ENCODE measurements at regions not wholly inside any gene's neighbourhood (a gene's known extent, or its start where the extent isn't known, plus 50 kb on each side); places are given as distances from the start of the nearest gene placed in this dataset.

DNA sequence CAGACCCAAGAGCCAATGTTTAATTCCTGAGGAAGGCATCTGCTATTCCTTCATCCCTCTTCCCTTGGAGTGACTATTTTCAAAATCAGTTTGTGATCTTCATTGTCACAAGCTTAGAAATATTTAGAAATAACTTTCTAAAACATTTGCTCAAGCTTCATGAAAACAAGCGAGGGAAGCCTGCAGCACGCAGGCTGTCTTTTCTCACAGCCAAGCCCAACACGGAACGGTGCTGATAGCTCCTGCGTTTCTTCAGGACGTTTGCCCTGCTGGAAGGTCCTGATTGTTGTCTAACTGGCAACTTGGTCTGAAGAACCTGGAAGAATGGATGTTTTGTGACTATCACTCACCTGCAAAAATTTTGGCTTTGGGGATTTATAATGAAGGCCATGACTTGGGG lies 152.5 kb downstream of the FGF9 start:
- Mint-ChIP-seq H3K27me3 (no peaks in the 10 kb centered on the region), H3K9me3 (peaks cover 2% of the 10 kb centered on the region), H3K4me1 (no peaks in the 10 kb centered on the region), H3K4me3 (no peak overlapping the region), H3K36me3 (ENCODE audit: low read depth) (no peaks in the 10 kb centered on the region), H3K27ac (no peak overlapping the region)
- TF ChIP-seq, protein P1, sequence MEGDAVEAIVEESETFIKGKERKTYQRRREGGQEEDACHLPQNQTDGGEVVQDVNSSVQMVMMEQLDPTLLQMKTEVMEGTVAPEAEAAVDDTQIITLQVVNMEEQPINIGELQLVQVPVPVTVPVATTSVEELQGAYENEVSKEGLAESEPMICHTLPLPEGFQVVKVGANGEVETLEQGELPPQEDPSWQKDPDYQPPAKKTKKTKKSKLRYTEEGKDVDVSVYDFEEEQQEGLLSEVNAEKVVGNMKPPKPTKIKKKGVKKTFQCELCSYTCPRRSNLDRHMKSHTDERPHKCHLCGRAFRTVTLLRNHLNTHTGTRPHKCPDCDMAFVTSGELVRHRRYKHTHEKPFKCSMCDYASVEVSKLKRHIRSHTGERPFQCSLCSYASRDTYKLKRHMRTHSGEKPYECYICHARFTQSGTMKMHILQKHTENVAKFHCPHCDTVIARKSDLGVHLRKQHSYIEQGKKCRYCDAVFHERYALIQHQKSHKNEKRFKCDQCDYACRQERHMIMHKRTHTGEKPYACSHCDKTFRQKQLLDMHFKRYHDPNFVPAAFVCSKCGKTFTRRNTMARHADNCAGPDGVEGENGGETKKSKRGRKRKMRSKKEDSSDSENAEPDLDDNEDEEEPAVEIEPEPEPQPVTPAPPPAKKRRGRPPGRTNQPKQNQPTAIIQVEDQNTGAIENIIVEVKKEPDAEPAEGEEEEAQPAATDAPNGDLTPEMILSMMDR (IDR thresholded peaks at IDR 0.05): no peak
- intact Hi-C loops (cut with micrococcal nuclease): no loop called here
- ChIA-PET POLR2A (no interaction called here), CTCF (no interaction called here)
- DNase-seq: no peak
- no peak for ATAC-seq (ENCODE audit: low read depth)

DNA sequence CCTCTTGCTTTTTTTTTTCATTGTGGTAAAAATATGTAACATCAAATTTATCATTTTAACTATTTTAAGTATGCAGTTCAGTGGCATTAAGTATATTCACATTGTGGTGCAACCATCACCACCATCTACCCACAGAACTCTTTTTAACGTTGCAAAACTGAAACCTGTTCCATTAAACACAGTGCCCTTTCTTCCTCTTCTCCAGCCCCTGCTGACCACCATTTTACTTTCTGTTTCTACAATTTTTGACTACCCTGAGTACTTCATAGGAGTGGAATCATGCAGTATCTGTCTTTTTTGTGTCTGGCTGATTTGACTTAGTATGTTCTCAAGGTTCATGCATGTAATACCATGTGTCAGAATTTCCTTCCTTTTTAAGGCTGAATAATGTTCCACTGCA lies 153.1 kb downstream of the FGF9 start:
- POLR2A ChIA-PET: no interaction called here
- TF ChIP-seq, protein P1 (IDR thresholded peaks at IDR 0.05): no peak
- Mint-ChIP-seq H3K9me3 (peaks cover 2% of the 10 kb centered on the region), H3K4me3 (no peak overlapping the region), H3K27me3 (no peaks in the 10 kb centered on the region), H3K36me3 (ENCODE audit: low read depth) (no peaks in the 10 kb centered on the region), H3K27ac (no peak overlapping the region), H3K4me1 (no peaks in the 10 kb centered on the region)
- no peak for ATAC-seq (ENCODE audit: low read depth)
- intact Hi-C loops (cut with micrococcal nuclease): no loop called here
- CTCF ChIA-PET: no interaction called here
- no peak for DNase-seq

DNA sequence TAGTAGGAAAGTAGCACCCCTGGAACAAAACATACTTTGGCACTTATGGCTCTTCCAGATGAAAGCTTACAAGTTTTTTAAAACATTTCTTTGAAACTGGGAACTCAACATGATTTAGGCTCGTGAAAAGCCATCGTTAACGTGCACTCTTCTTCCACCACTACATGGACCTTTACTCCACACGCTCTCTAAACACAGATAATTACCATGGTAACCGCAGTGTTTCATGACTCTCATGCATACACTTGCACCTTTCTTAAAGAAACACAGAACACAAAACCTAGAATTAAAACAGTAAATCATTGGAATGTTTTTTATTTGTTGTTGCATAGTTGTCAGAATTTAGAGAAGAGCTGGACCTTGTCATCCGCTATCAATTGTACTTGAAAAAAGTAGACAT lies 154.3 kb downstream of the FGF9 start:
- CTCF ChIA-PET: no interaction called here
- Mint-ChIP-seq H3K27me3 (no peaks in the 10 kb centered on the region), H3K27ac (no peak overlapping the region), H3K4me1 (no peaks in the 10 kb centered on the region), H3K4me3 (no peak overlapping the region), H3K9me3 (peaks cover 2% of the 10 kb centered on the region), H3K36me3 (ENCODE audit: low read depth) (no peaks in the 10 kb centered on the region)
- TF ChIP-seq, protein P1 (IDR thresholded peaks at IDR 0.05): no peak
- POLR2A ChIA-PET: no interaction called here
- intact Hi-C loops (cut with micrococcal nuclease): no loop called here
- ATAC-seq (ENCODE audit: low read depth) (no peak), DNase-seq (no peak)

DNA sequence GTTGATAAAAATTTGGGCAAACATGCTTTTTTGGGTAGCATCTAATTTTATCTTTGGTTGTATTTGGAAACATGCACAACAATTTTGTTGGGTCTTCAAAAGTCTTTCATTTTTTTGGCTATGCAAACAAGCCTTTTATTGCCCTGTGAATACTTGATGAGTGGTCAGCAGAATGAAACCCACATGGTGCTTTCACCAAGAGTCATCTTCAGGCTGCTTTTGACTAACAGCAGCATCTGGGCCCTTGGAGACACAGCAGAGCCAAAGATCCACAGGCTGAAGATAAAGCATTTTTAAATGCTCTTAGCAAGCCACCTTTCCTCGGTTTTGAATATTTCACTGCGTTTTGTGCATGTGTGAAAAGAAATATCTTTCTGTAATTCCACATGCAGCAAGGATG lies 154.9 kb downstream of the FGF9 start:
- ATAC-seq (ENCODE audit: low read depth): no peak
- no peak for DNase-seq
- no peak overlapping the region for H3K27ac Mint-ChIP-seq
- H3K4me1 Mint-ChIP-seq: no peaks in the 10 kb centered on the region
- ChIA-PET CTCF (no interaction called here), POLR2A (no interaction called here)
- no peaks in the 10 kb centered on the region for H3K36me3 Mint-ChIP-seq (ENCODE audit: low read depth)
- intact Hi-C loops (cut with micrococcal nuclease): no loop called here
- H3K9me3 Mint-ChIP-seq: peaks cover 2% of the 10 kb centered on the region
- H3K27me3 Mint-ChIP-seq: peaks cover 3% of the 10 kb centered on the region
- no peak overlapping the region for H3K4me3 Mint-ChIP-seq
- TF ChIP-seq, protein P1 (IDR thresholded peaks at IDR 0.05): no peak

DNA sequence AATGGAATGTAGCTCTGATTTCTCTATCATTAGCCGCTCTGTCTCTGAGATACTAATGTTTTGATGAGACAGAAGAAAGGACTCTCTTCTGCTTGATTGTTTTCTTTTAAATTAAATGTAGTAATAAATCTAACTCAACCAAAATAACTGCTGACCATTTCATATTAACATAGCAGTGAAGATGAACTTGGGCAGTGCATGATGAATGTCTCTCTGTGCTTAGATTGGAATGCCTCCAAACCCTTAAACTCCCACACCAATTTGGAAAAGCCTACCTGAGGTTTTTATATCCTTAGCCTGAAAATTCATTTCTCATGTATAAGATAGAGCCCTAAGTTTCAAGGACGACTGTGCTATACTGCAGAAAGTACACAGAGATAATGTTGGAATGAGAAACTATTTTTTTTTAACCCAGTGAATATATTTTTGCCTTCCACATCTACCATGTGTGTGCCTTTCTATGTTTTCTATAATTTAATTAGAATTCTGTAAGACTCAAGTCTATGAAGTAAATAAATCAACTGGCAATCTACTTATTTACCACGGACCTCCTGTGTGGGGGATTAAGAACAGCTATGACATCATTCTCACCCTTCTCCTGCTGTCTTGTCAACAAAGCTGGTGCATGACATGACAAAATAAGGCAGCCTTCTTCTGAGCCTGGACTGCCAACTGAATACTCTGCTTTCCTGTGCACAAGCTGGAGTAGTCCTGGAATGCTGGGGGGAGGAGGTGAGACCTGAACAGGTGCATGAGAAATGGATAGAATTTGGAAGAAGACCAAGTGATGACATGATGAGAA lies 155.5 kb downstream of the FGF9 start:
- no peak overlapping the region for H3K27ac Mint-ChIP-seq
- no peak overlapping the region for H3K4me3 Mint-ChIP-seq
- H3K36me3 Mint-ChIP-seq (ENCODE audit: low read depth): no peaks in the 10 kb centered on the region
- TF ChIP-seq, protein P1 (IDR thresholded peaks at IDR 0.05): no peak
- intact Hi-C loops (cut with micrococcal nuclease): no loop called here
- H3K9me3 Mint-ChIP-seq: peaks cover 2% of the 10 kb centered on the region
- no peak for DNase-seq
- no peaks in the 10 kb centered on the region for H3K4me1 Mint-ChIP-seq
- no peak for ATAC-seq (ENCODE audit: low read depth)
- POLR2A ChIA-PET: no interaction called here
- peaks cover 3% of the 10 kb centered on the region for H3K27me3 Mint-ChIP-seq
- CTCF ChIA-PET: no interaction called here
